GM23338 (cell line): ENCODE measurements at regions not wholly inside any gene's neighbourhood (a gene's known extent, or its start where the extent isn't known, plus 50 kb on each side); places are given as distances from the start of the nearest gene placed in this dataset.

Experiments
- ATAC-seq: fragments of 200-7000 bp; cut with Tn5 transposase; 3 replicates; pipeline ENCODE4 v1.9.1; 2020
- DNase-seq: peaks from one replicate; pipeline ENCODE4 v3.0.0-alpha.2; 2015; ENCODE audit warnings: low spot score
- H2AFZ ChIP-seq: fragments of 200-600 bp; sonication (generic); 2 replicates; pipeline ENCODE4 v1.8.0; 2016; ENCODE audit warnings: antibody characterized with exemption, mild to moderate bottlenecking, moderate library complexity
- H3F3A ChIP-seq: fragments of 200-600 bp; sonication (generic); replicated peaks from 2 replicates; pipeline ENCODE4 v1.8.0; 2017; ENCODE audit warnings: antibody characterized with exemption, mixed run types, low read depth
- H3K27ac ChIP-seq: fragments of 200-600 bp; sonication (generic); 2 replicates; pipeline ENCODE4 v1.6.1; 2016; ENCODE audit warnings: low read depth
- H3K27me3 ChIP-seq: fragments of 200-600 bp; sonication (generic); 2 replicates; pipeline ENCODE4 v1.8.0; 2016; ENCODE audit warnings: mild to moderate bottlenecking, mixed run types, moderate library complexity; ENCODE audit not compliant: insufficient read depth
- H3K36me3 ChIP-seq: fragments of 200-600 bp; sonication (generic); 2 replicates; pipeline ENCODE4 v1.8.0; 2016; ENCODE audit warnings: mild to moderate bottlenecking; ENCODE audit not compliant: insufficient read depth
- H3K4me1 ChIP-seq: fragments of 200-600 bp; sonication (generic); 2 replicates; pipeline ENCODE4 v1.8.0; 2016; ENCODE audit warnings: mild to moderate bottlenecking, moderate library complexity; ENCODE audit not compliant: insufficient read depth
- H3K4me2 ChIP-seq: fragments of 200-600 bp; sonication (generic); 2 replicates; pipeline ENCODE4 v1.7.1; 2017; ENCODE audit warnings: mixed run types
- H3K4me3 ChIP-seq: fragments of 200-600 bp; sonication (generic); 2 replicates; pipeline ENCODE4 v1.6.1; 2016; ENCODE audit warnings: mixed run types
- H3K79me2 ChIP-seq: fragments of 200-600 bp; sonication (generic); replicated peaks from 2 replicates; pipeline ENCODE4 v1.8.0; 2017; ENCODE audit warnings: mild to moderate bottlenecking; ENCODE audit not compliant: insufficient read depth
- H3K9me2 ChIP-seq: fragments of 200-600 bp; sonication (generic); 2 replicates; pipeline ENCODE4 v1.8.0; 2017; ENCODE audit not compliant: insufficient read depth
- H4K20me1 ChIP-seq: fragments of 200-600 bp; sonication (generic); replicated peaks from 2 replicates; pipeline ENCODE4 v1.8.0; 2017; ENCODE audit warnings: mild to moderate bottlenecking; ENCODE audit not compliant: insufficient read depth
- H3K27ac Mint-ChIP-seq: 2 replicates; pipeline ENCODE4 v1.8.0; 2020; ENCODE audit warnings: inconsistent platforms, mild to moderate bottlenecking, moderate library complexity, mixed read lengths
- H3K27me3 Mint-ChIP-seq: 3 replicates; pipeline ENCODE4 v1.8.0; 2022; ENCODE audit warnings: low read depth, mild to moderate bottlenecking, moderate library complexity, mixed read lengths, inconsistent platforms; ENCODE audit not compliant: insufficient read depth, poor library complexity
- H3K36me3 Mint-ChIP-seq: 3 replicates; pipeline ENCODE4 v1.8.0; 2021; ENCODE audit warnings: low read depth, mild to moderate bottlenecking, inconsistent platforms, moderate library complexity, mixed read lengths
- H3K4me1 Mint-ChIP-seq: 3 replicates; pipeline ENCODE4 v1.8.0; 2020; ENCODE audit warnings: mild to moderate bottlenecking, inconsistent platforms, mixed read lengths
- H3K4me3 Mint-ChIP-seq: 3 replicates; pipeline ENCODE4 v1.8.0; 2021; ENCODE audit warnings: moderate library complexity, mild to moderate bottlenecking, inconsistent platforms, mixed read lengths
- H3K9me3 Mint-ChIP-seq: 3 replicates; pipeline ENCODE4 v1.8.0; 2020; ENCODE audit warnings: moderate library complexity, mild to moderate bottlenecking, inconsistent platforms, mixed read lengths
- CREB1 ChIP-seq: fragments of 250-450 bp; sonication (Bioruptor Pico); IDR thresholded peaks from 2 replicates; pipeline ENCODE4 v1.5.0; 2020; ENCODE audit warnings: low read depth, mild to moderate bottlenecking, moderate library complexity
- EZH2phosphoT487 ChIP-seq: fragments of 200-600 bp; sonication (generic); IDR thresholded peaks from one replicate; pipeline ENCODE4 v1.8.1; 2018; ENCODE audit warnings: antibody characterized with exemption; ENCODE audit not compliant: unreplicated experiment
- JUNB ChIP-seq: IDR thresholded peaks from one replicate; pipeline ENCODE4 v1.6.1; 2016; ENCODE audit warnings: antibody characterized with exemption; ENCODE audit not compliant: unreplicated experiment
- NANOG ChIP-seq: IDR thresholded peaks from 2 replicates; pipeline ENCODE4 v1.6.1; 2016; ENCODE audit warnings: antibody characterized with exemption, borderline replicate concordance
- POLR2AphosphoS5 ChIP-seq: IDR thresholded peaks from 2 replicates; pipeline ENCODE4 v1.6.1; 2016; ENCODE audit warnings: antibody characterized with exemption, low read depth
- STAT1 ChIP-seq: IDR thresholded peaks from one replicate; pipeline ENCODE4 v1.6.1; 2016; ENCODE audit warnings: antibody characterized with exemption; ENCODE audit not compliant: unreplicated experiment
- ZNF114 ChIP-seq: fragments of 250-450 bp; sonication (Bioruptor Pico); IDR thresholded peaks from 2 replicates; pipeline ENCODE4 v1.5.0; 2020; ENCODE audit warnings: mild to moderate bottlenecking, moderate library complexity
- ZNF331 ChIP-seq: fragments of 250-450 bp; sonication (Bioruptor Pico); IDR thresholded peaks from 2 replicates; pipeline ENCODE4 v1.5.0; 2020; ENCODE audit warnings: low read depth, mild to moderate bottlenecking, moderate library complexity
- TF ChIP-seq, protein P1 (sequence below): IDR thresholded peaks from one replicate; pipeline ENCODE4 v1.6.1; 2018; ENCODE audit warnings: antibody characterized with exemption; ENCODE audit not compliant: unreplicated experiment

DNA sequence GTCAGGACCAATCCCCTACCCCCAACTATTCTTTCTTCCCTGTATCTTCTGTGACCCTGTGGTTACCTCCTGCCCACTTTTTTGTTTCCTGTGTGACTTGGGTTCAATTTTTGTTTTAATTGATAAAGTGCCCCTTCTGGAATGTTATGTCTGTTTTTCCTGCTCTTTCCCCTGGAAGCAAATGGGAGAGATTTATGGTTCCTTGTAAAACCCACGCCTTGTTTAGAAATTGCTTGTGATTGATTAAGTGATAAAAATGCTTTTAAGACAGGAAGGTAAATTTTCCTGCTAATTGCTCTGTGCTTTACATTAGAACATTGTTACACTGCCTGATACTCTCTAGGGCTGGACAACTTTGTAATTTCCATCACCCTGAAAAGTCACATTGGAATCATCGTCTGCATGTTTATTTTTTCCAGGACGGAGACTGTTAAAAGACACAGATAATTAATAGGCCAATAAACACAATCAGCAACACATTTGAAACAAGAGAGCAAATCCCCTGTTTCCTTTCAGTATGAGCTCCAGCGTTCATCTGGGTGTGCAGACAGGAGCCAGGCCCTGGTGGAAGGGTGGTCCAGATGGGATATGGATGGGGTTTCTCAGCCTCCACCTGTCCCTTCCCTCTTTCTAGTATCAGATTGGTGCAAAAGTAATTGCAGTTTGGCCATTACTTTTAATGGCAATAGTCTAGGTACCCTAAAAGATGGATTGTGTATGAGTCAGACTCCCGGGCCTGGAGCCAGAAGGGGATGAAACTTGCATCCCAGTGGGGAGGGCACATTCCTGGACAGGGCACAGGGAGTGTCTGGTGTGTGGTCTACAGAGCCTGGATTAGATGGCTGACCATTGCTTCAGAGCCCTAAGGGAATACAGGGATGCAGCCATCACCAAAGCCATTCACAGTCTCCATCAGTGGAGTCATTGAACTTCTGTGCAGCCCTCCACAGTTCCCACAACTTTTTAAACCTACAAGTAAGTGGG is 58.1 kb upstream of the AGBL1 start:
- H3K9me3 Mint-ChIP-seq: no peaks in the 10 kb centered on the region
- H2AFZ ChIP-seq: no peak overlapping the region
- H3F3A ChIP-seq: no peaks in the 10 kb centered on the region

DNA sequence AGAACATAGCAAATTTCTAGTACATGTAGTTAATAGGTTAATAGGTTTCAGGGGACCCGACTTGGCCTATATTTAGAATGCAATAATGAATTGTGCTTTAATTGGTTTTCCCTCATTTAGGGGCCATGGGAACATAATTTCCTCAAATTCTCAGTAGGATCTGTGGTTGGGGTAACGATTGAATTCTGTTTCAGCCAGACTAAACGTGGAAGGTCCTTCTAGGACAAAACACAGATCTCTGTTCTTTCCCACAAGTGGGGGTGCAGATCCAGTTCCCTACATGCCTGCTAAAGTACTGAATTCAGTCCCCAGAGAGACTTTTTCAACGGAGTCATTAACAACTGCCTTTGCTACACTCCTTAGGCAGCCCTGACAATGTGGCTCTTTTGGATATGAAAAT is 50.7 kb upstream of the AGBL1 start:
- no peak for DNase-seq
- Mint-ChIP-seq H3K27ac (no peak overlapping the region), H3K27me3 (no peaks in the 10 kb centered on the region), H3K4me3 (no peak overlapping the region), H3K9me3 (no peaks in the 10 kb centered on the region), H3K36me3 (no peaks in the 10 kb centered on the region), H3K4me1 (no peaks in the 10 kb centered on the region; the same call in 2 of the 3 replicates)
- Histone ChIP-seq H2AFZ (no peak overlapping the region; the same call in 1 of the 2 replicates), H3K27me3 (no peaks in the 10 kb centered on the region), H3K4me3 (no peak overlapping the region), H3K9me2 (peaks cover 15% of the 10 kb centered on the region; the same call in 1 of the 2 replicates), H3K27ac (no peak overlapping the region), H4K20me1 (no peaks in the 10 kb centered on the region), H3K4me2 (no peak overlapping the region), H3K79me2 (no peaks in the 10 kb centered on the region), H3K4me1 (no peaks in the 10 kb centered on the region), H3K36me3 (no peaks in the 10 kb centered on the region), H3F3A (no peaks in the 10 kb centered on the region)
- ATAC-seq: no peak
- no peak for TF ChIP-seq STAT1
- no peak for TF ChIP-seq NANOG
- no peak for TF ChIP-seq EZH2phosphoT487
- no peak for TF ChIP-seq JUNB
- no peak for TF ChIP-seq POLR2AphosphoS5
- TF ChIP-seq, protein P1, sequence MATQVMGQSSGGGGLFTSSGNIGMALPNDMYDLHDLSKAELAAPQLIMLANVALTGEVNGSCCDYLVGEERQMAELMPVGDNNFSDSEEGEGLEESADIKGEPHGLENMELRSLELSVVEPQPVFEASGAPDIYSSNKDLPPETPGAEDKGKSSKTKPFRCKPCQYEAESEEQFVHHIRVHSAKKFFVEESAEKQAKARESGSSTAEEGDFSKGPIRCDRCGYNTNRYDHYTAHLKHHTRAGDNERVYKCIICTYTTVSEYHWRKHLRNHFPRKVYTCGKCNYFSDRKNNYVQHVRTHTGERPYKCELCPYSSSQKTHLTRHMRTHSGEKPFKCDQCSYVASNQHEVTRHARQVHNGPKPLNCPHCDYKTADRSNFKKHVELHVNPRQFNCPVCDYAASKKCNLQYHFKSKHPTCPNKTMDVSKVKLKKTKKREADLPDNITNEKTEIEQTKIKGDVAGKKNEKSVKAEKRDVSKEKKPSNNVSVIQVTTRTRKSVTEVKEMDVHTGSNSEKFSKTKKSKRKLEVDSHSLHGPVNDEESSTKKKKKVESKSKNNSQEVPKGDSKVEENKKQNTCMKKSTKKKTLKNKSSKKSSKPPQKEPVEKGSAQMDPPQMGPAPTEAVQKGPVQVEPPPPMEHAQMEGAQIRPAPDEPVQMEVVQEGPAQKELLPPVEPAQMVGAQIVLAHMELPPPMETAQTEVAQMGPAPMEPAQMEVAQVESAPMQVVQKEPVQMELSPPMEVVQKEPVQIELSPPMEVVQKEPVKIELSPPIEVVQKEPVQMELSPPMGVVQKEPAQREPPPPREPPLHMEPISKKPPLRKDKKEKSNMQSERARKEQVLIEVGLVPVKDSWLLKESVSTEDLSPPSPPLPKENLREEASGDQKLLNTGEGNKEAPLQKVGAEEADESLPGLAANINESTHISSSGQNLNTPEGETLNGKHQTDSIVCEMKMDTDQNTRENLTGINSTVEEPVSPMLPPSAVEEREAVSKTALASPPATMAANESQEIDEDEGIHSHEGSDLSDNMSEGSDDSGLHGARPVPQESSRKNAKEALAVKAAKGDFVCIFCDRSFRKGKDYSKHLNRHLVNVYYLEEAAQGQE: no peak
- TF ChIP-seq CREB1 (CRISPR knock-in tag): no peak
- TF ChIP-seq ZNF331 (CRISPR knock-in tag): no peak

More for the DNA sequence above, 58.1 kb upstream of the AGBL1 start:
- Histone ChIP-seq H3K4me1 (no peaks in the 10 kb centered on the region), H3K27me3 (no peaks in the 10 kb centered on the region), H3K79me2 (no peaks in the 10 kb centered on the region), H3K36me3 (no peaks in the 10 kb centered on the region), H4K20me1 (no peaks in the 10 kb centered on the region; the same call in 1 of the 2 replicates), H3K4me3 (no peak overlapping the region), H3K4me2 (no peak overlapping the region), H3K27ac (no peak overlapping the region), H3K9me2 (0 out of 2 replicates have a peak, but pooled peaks cover 6% of the 10 kb centered on the region)
- Mint-ChIP-seq H3K27ac (no peak overlapping the region), H3K36me3 (no peaks in the 10 kb centered on the region), H3K27me3 (no peaks in the 10 kb centered on the region), H3K4me1 (no peaks in the 10 kb centered on the region; the same call in 2 of the 3 replicates), H3K4me3 (no peak overlapping the region)
- DNase-seq (no peak), ATAC-seq (no peak)
- TF ChIP-seq, protein P1: no peak
- TF ChIP-seq STAT1: no peak
- no peak for TF ChIP-seq ZNF114 (CRISPR knock-in tag)
